GM23248 (cell line): ENCODE measurements at regions not wholly inside any gene's neighbourhood (a gene's known extent, or its start where the extent isn't known, plus 50 kb on each side); places are given as distances from the start of the nearest gene placed in this dataset.

Experiments used
- EZH2 ChIP-seq: fragments of 200-600 bp; sonication (generic); IDR thresholded peaks from 2 replicates; pipeline ENCODE4 v1.6.1; 2018; ENCODE audit warnings: antibody characterized with exemption, mild to moderate bottlenecking; ENCODE audit not compliant: insufficient read depth, poor library complexity, severe bottlenecking
- EZH2phosphoT487 ChIP-seq: fragments of 200-600 bp; sonication (generic); IDR thresholded peaks from 2 replicates; pipeline ENCODE4 v1.6.1; 2018; ENCODE audit warnings: antibody characterized with exemption, moderate library complexity, mild to moderate bottlenecking, low read depth; ENCODE audit not compliant: insufficient read depth

GRCh38 chr9:108666240-108666784 lies 189.5 kb downstream of the ACTL7B start:
- TF ChIP-seq EZH2phosphoT487, result no peak
- no peak for TF ChIP-seq EZH2
